OCI-LY3 (cell line): ENCODE measurements at regions not wholly inside any gene's neighbourhood (a gene's known extent, or its start where the extent isn't known, plus 50 kb on each side); places are given as distances from the start of the nearest gene placed in this dataset.
"Not testable (repeated sequence)": the region's sequence is repeated elsewhere in the genome, so short reads cannot be mapped to it uniquely, and the experiment has no call there.

Source experiments
- H2AFZ ChIP-seq: fragments of 200-600, 300-600 bp; shearing (Covaris generic); 2 replicates; pipeline ENCODE4 v1.6.0; 2014; ENCODE audit warnings: antibody characterized with exemption, low read depth, low read length
- H3K27ac ChIP-seq: fragments of 200-600, 300-600 bp; sonication (generic); 2 replicates; pipeline ENCODE4 v1.5.1; 2014; ENCODE audit warnings: mild to moderate bottlenecking, low read length, moderate library complexity, mixed read lengths
- H3K27me3 ChIP-seq: fragments of 200-600, 300-600 bp; sonication (generic); 2 replicates; pipeline ENCODE4 v1.6.1; 2014; ENCODE audit warnings: low read depth, low read length, mixed read lengths
- H3K36me3 ChIP-seq: fragments of 200-600, 300-600 bp; sonication (generic); replicated peaks from 2 replicates; pipeline ENCODE3; 2014; ENCODE audit warnings: low read depth, low read length, mixed read lengths
- H3K4me1 ChIP-seq: fragments of 300-600, 200-600 bp; sonication (generic); 2 replicates; pipeline ENCODE4 v1.6.1; 2014; ENCODE audit warnings: low read length, mixed read lengths
- H3K4me2 ChIP-seq: fragments of 200-600, 300-600 bp; sonication (generic); 2 replicates; pipeline ENCODE4 v1.6.1; 2014; ENCODE audit warnings: low read length, mixed read lengths
- H3K4me3 ChIP-seq: fragments of 300-600, 200-600 bp; sonication (generic); 2 replicates; pipeline ENCODE4 v1.5.1; 2014; ENCODE audit warnings: antibody characterized with exemption, mild to moderate bottlenecking, low read length, moderate library complexity
- H3K79me2 ChIP-seq: fragments of 300-600, 200-600 bp; shearing (Covaris generic); 2 replicates; pipeline ENCODE4 v1.6.1; 2014; ENCODE audit warnings: mild to moderate bottlenecking, low read length, mixed read lengths
- H3K9ac ChIP-seq: fragments of 300-600, 200-600 bp; shearing (Covaris generic); 2 replicates; pipeline ENCODE4 v1.6.0; 2014; ENCODE audit warnings: mild to moderate bottlenecking, low read length, moderate library complexity
- H3K9me3 ChIP-seq: fragments of 200-600, 300-600 bp; shearing (Covaris generic); 2 replicates; pipeline ENCODE4 v1.6.1; 2014; ENCODE audit warnings: low read length, mixed read lengths; ENCODE audit not compliant: insufficient read depth
- H4K20me1 ChIP-seq: fragments of 200-600, 300-600 bp; sonication (generic); 2 replicates; pipeline ENCODE4 v1.6.1; 2016; ENCODE audit warnings: low read length, mixed read lengths; ENCODE audit not compliant: insufficient read depth
- CTCF ChIP-seq: fragments of 200-600, 300-600 bp; sonication (generic); IDR thresholded peaks from 2 replicates; pipeline ENCODE4 v1.5.1; 2014; ENCODE audit warnings: antibody characterized with exemption, low read length, low read depth
- EZH2phosphoT487 ChIP-seq: fragments of 200-600 bp; shearing (Covaris generic); IDR thresholded peaks from 2 replicates; pipeline ENCODE4 v1.6.1; 2018; ENCODE audit warnings: antibody characterized with exemption, mixed run types, low read depth

GRCh38 chr3:78098367-78098766 lies 1058.5 kb downstream of the ROBO2 start:
- H3K9ac ChIP-seq = no peak overlapping the region
- no peak overlapping the region for H3K4me3 ChIP-seq
- peaks cover 5% of the 10 kb centered on the region for H3K36me3 ChIP-seq
- no peaks in the 10 kb centered on the region for H3K79me2 ChIP-seq
- TF ChIP-seq EZH2phosphoT487 = no peak
- TF ChIP-seq CTCF = no peak
- no peaks in the 10 kb centered on the region for H4K20me1 ChIP-seq
- H3K9me3 ChIP-seq = peaks cover 6% of the 10 kb centered on the region
- no peaks in the 10 kb centered on the region for H3K27me3 ChIP-seq
- H2AFZ ChIP-seq = no peak overlapping the region
- H3K4me2 ChIP-seq = no peak overlapping the region
- no peaks in the 10 kb centered on the region; the same call in 1 of the 2 replicates for H3K4me1 ChIP-seq
- no peak overlapping the region for H3K27ac ChIP-seq

- Histone ChIP-seq H3K4me1 (no peaks in the 10 kb centered on the region), H3K4me2 (no peak overlapping the region), H3K9ac (no peak overlapping the region), H4K20me1 (no peaks in the 10 kb centered on the region), H3K36me3 (no peaks in the 10 kb centered on the region), H3K27ac (no peak overlapping the region), H2AFZ (no peak overlapping the region), H3K79me2 (no peaks in the 10 kb centered on the region), H3K9me3 (no peaks in the 10 kb centered on the region), H3K4me3 (no peak overlapping the region), H3K27me3 (no peaks in the 10 kb centered on the region)
- TF ChIP-seq EZH2phosphoT487 (no peak), CTCF (no peak)
These were observed 1061.5 kb downstream of the ROBO2 start for GRCh38 chr3:78101384-78101783.

- not testable (repeated sequence) for H4K20me1 ChIP-seq, H3K27ac ChIP-seq, H3K79me2 ChIP-seq, H3K36me3 ChIP-seq, H3K4me2 ChIP-seq, H2AFZ ChIP-seq, H3K4me3 ChIP-seq, H3K9me3 ChIP-seq, H3K27me3 ChIP-seq, H3K9ac ChIP-seq
- peaks cover 14% of the 10 kb centered on the region for H3K4me1 ChIP-seq
These were observed 1068.5 kb downstream of the ROBO2 start for GRCh38 chr3:78108269-78108961.

- no peaks in the 10 kb centered on the region for H3K9me3 ChIP-seq
- H2AFZ ChIP-seq = no peak overlapping the region
- no peaks in the 10 kb centered on the region for H3K27me3 ChIP-seq
- no peak overlapping the region for H3K4me3 ChIP-seq
- H3K27ac ChIP-seq = no peak overlapping the region
- peaks cover 14% of the 10 kb centered on the region for H3K4me1 ChIP-seq
- no peak for TF ChIP-seq EZH2phosphoT487
- TF ChIP-seq CTCF = no peak
- no peak overlapping the region for H3K9ac ChIP-seq
- H3K79me2 ChIP-seq = no peaks in the 10 kb centered on the region
- no peaks in the 10 kb centered on the region for H3K36me3 ChIP-seq
- H4K20me1 ChIP-seq = no peaks in the 10 kb centered on the region
- no peak overlapping the region for H3K4me2 ChIP-seq
These were observed 1072.6 kb downstream of the ROBO2 start for GRCh38 chr3:78112291-78113010.
